ENCODE measurements at regions not wholly inside any gene's neighbourhood (a gene's known extent, or its start where the extent isn't known, plus 50 kb on each side); places are given as distances from the start of the nearest gene placed in this dataset.

GRCh38 chrX:39859991-39860861, 237.5 kb downstream of the BCOR start:
- WGBS, 2 donors, result 43 to 65% methylated on average over 13 of the region's 13 CpGs
- Histone ChIP-seq H3K36me3 (no peaks in the 10 kb centered on the region), H3K27me3 (no peaks in the 10 kb centered on the region), H3K4me3 (no peak overlapping the region), H3K27ac (no peak overlapping the region), H3K4me1 (no peaks in the 10 kb centered on the region), H3K9me3 (no peaks in the 10 kb centered on the region)
- intact Hi-C loops (cut with DNase I), result no loop called here
- DNase-seq, result peak; percentile 68
- TF ChIP-seq POLR2AphosphoS5 (IDR thresholded peaks at IDR 0.05) (peak in 1 of 4 donors; percentile 40), POLR2A (IDR thresholded peaks at IDR 0.05) (no peak)

- H3K4me3 ChIP-seq, result no peak overlapping the region
- no peaks in the 10 kb centered on the region for H3K4me1 ChIP-seq
- no peak for DNase-seq
- no peaks in the 10 kb centered on the region for H3K36me3 ChIP-seq
- H3K9me3 ChIP-seq, result no peaks in the 10 kb centered on the region
- H3K27ac ChIP-seq, result no peak overlapping the region
- TF ChIP-seq POLR2A (IDR thresholded peaks at IDR 0.05) (no peak), CTCF (IDR thresholded peaks at IDR 0.05) (no peak), EP300 (IDR thresholded peaks at IDR 0.05) (no peak), POLR2AphosphoS5 (IDR thresholded peaks at IDR 0.05) (no peak)
- 78 to 93% methylated on average over 5 of the region's 5 CpGs for WGBS, 2 donors
- intact Hi-C loops (cut with DNase I), result no loop called here
- no peaks in the 10 kb centered on the region for H3K27me3 ChIP-seq
These were observed 234.8 kb downstream of the BCOR start for GRCh38 chrX:39862963-39863362.

- H3K4me1 ChIP-seq, result no peaks in the 10 kb centered on the region
These were observed 231.5 kb downstream of the BCOR start for GRCh38 chrX:39866229-39866628.

GRCh38 chrX:39869846-39870601, 227.7 kb downstream of the BCOR start:
- no peaks in the 10 kb centered on the region for H3K36me3 ChIP-seq
- no peak for TF ChIP-seq CTCF (IDR thresholded peaks at IDR 0.05)
- no peak for TF ChIP-seq POLR2A (IDR thresholded peaks at IDR 0.05)
- TF ChIP-seq POLR2AphosphoS5 (IDR thresholded peaks at IDR 0.05), result no peak
- TF ChIP-seq EP300 (IDR thresholded peaks at IDR 0.05), result no peak
- no peaks in the 10 kb centered on the region for H3K27me3 ChIP-seq
- H3K4me3 ChIP-seq, result no peak overlapping the region
- H3K9me3 ChIP-seq, result no peaks in the 10 kb centered on the region
- 50 to 62% methylated on average over 7 of the region's 7 CpGs for WGBS, 2 donors
- no peaks in the 10 kb centered on the region for H3K4me1 ChIP-seq
- no peak overlapping the region for H3K27ac ChIP-seq
- DNase-seq, result no peak
- intact Hi-C loops (cut with DNase I), result no loop called here

More at GRCh38 chrX:39866229-39866628, 231.5 kb downstream of the BCOR start:
- 40 to 53% methylated on average over 4 of the region's 4 CpGs for WGBS, 2 donors
- intact Hi-C loops (cut with DNase I), result no loop called here
- no peak for DNase-seq
- no peaks in the 10 kb centered on the region for H3K9me3 ChIP-seq
- no peak overlapping the region for H3K4me3 ChIP-seq
- no peaks in the 10 kb centered on the region for H3K36me3 ChIP-seq
- TF ChIP-seq POLR2A (IDR thresholded peaks at IDR 0.05) (no peak), POLR2AphosphoS5 (IDR thresholded peaks at IDR 0.05) (no peak), EP300 (IDR thresholded peaks at IDR 0.05) (no peak), CTCF (IDR thresholded peaks at IDR 0.05) (no peak)
- H3K27me3 ChIP-seq, result no peaks in the 10 kb centered on the region
- no peak overlapping the region for H3K27ac ChIP-seq

- intact Hi-C loops (cut with DNase I), result no loop called here
- no peaks in the 10 kb centered on the region for H3K4me1 ChIP-seq
- H3K36me3 ChIP-seq, result no peaks in the 10 kb centered on the region
- no peaks in the 10 kb centered on the region for H3K9me3 ChIP-seq
- no peak for TF ChIP-seq POLR2AphosphoS5 (IDR thresholded peaks at IDR 0.05)
- TF ChIP-seq EP300 (IDR thresholded peaks at IDR 0.05), result no peak
- TF ChIP-seq CTCF (IDR thresholded peaks at IDR 0.05), result no peak
- no peak for TF ChIP-seq POLR2A (IDR thresholded peaks at IDR 0.05)
- no peak overlapping the region for H3K4me3 ChIP-seq
- no peak for DNase-seq
- H3K27me3 ChIP-seq, result no peaks in the 10 kb centered on the region
- 93 to 94% methylated on average over 8 of the region's 8 CpGs for WGBS, 2 donors
- H3K27ac ChIP-seq, result no peak overlapping the region
These were observed 226.1 kb downstream of the BCOR start for GRCh38 chrX:39871648-39872047.
